ENCODE measurements at regions not wholly inside any gene's neighbourhood (a gene's known extent, or its start where the extent isn't known, plus 50 kb on each side); places are given as distances from the start of the nearest gene placed in this dataset.

DNA sequence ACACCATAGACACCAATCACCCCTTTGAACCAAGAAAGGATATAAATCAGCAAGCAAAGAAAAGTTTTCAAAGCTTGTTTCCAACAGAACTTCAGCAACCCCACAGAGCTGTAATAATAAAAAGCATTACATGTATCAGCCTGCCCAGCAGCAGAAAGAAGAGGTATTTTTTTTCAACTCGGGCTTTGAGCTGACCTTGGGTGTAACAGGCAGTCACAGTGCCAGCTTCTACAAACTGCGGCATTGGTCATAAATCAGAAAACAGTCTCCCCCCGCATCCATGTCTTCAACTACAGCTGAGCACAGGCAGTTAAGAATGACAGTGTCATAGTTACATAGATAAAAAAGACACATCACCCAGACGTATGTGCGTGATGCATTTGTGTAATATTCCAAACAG, 671.0 kb upstream of the SLITRK1 start:
- DNase-seq = no peak
- Histone ChIP-seq H3K9ac (ENCODE audit: insufficient read depth in 1 of 2, low read length in 2 of 2) (no peak overlapping the region), H3K4me1 (ENCODE audit: control insufficient read depth in 5 of 5, insufficient read depth in 5 of 5, low read length in 5 of 5) (no peaks in the 10 kb centered on the region), H3K4me3 (no peak overlapping the region), H3K9me3 (ENCODE audit: control insufficient read depth in 4 of 4, insufficient read depth in 3 of 4, low read length in 3 of 4) (peaks cover 0 to 2% (median 0%) of the 10 kb centered on the region in 4 donors), H3K27ac (ENCODE audit: low read depth in 1 of 2, low read length in 1 of 2) (no peak overlapping the region), H3K36me3 (ENCODE audit: control insufficient read depth in 4 of 4, insufficient read depth in 4 of 4, low read length in 4 of 4) (no peaks in the 10 kb centered on the region), H3K27me3 (ENCODE audit: control insufficient read depth in 3 of 3, insufficient read depth in 3 of 3, low read length in 2 of 3) (no peaks in the 10 kb centered on the region)
- TF ChIP-seq, protein P1, sequence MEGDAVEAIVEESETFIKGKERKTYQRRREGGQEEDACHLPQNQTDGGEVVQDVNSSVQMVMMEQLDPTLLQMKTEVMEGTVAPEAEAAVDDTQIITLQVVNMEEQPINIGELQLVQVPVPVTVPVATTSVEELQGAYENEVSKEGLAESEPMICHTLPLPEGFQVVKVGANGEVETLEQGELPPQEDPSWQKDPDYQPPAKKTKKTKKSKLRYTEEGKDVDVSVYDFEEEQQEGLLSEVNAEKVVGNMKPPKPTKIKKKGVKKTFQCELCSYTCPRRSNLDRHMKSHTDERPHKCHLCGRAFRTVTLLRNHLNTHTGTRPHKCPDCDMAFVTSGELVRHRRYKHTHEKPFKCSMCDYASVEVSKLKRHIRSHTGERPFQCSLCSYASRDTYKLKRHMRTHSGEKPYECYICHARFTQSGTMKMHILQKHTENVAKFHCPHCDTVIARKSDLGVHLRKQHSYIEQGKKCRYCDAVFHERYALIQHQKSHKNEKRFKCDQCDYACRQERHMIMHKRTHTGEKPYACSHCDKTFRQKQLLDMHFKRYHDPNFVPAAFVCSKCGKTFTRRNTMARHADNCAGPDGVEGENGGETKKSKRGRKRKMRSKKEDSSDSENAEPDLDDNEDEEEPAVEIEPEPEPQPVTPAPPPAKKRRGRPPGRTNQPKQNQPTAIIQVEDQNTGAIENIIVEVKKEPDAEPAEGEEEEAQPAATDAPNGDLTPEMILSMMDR (IDR thresholded peaks at IDR 0.05; ENCODE audit: control extremely low read depth, extremely low read depth) = no peak
- ATAC-seq (ENCODE audit: insufficient read depth, low FRiP score) = no peak
- 43 to 45% methylated on average over 5 of the region's 5 CpGs for WGBS, 2 donors

DNA sequence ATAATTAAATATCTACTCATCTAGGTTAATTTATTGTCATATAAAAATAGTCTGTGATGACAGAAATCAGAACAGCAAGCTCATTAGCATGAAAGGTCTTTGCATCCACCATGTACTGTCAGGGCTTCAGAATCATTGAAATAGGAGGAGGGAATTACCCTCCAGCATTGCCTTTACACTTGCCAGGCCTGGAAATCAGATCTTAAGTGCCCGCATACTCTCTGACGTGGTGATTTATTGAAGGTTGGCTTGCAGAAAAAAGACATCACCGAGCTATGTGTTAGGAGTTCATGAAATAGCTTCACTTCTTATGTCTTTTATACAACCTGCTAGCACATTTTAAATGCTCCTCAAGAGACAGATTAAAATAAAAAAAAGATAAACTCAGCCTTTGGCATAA, 661.7 kb upstream of the SLITRK1 start:
- H3K27me3 ChIP-seq (ENCODE audit: control insufficient read depth in 3 of 3, insufficient read depth in 3 of 3, low read length in 2 of 3) = no peaks in the 10 kb centered on the region
- H3K4me3 ChIP-seq = no peak overlapping the region
- 74 to 92% methylated on average over 3 of the region's 3 CpGs for WGBS, 2 donors
- DNase-seq = no peak
- TF ChIP-seq, protein P1 (IDR thresholded peaks at IDR 0.05; ENCODE audit: control extremely low read depth, extremely low read depth) = no peak
- no peaks in the 10 kb centered on the region for H3K4me1 ChIP-seq (ENCODE audit: control insufficient read depth in 5 of 5, insufficient read depth in 5 of 5, low read length in 5 of 5)
- H3K36me3 ChIP-seq (ENCODE audit: control insufficient read depth in 4 of 4, insufficient read depth in 4 of 4, low read length in 4 of 4) = no peaks in the 10 kb centered on the region
- no peak overlapping the region for H3K27ac ChIP-seq (ENCODE audit: low read depth in 1 of 2, low read length in 1 of 2)
- no peak for ATAC-seq (ENCODE audit: insufficient read depth, low FRiP score)
- H3K9ac ChIP-seq (ENCODE audit: insufficient read depth in 1 of 2, low read length in 2 of 2) = no peak overlapping the region
- H3K9me3 ChIP-seq (ENCODE audit: control insufficient read depth in 4 of 4, insufficient read depth in 3 of 4, low read length in 3 of 4) = no peaks in the 10 kb centered on the region

DNA sequence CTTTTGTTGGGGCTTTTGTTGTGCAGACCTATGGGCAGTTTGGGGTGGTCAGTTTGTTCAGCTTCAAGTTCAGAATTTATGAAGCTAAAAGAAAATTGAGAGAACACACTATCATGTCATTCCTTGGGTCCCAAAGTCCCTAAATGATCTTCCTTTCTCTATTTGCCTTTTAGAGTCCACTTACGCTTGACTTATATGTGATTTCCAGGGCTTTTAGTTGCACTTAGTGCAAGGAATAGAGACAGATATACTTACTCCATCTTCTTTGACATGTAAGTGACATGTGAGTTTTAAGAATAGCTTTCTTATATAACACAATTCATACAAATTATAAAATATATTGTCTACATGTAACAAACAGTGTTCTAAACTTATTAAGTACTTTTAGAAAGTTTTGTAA, 660.1 kb upstream of the SLITRK1 start:
- Histone ChIP-seq H3K27me3 (ENCODE audit: control insufficient read depth in 3 of 3, insufficient read depth in 3 of 3, low read length in 2 of 3) (no peaks in the 10 kb centered on the region), H3K27ac (ENCODE audit: low read depth in 1 of 2, low read length in 1 of 2) (no peak overlapping the region), H3K36me3 (ENCODE audit: control insufficient read depth in 4 of 4, insufficient read depth in 4 of 4, low read length in 4 of 4) (no peaks in the 10 kb centered on the region), H3K9me3 (ENCODE audit: control insufficient read depth in 4 of 4, insufficient read depth in 3 of 4, low read length in 3 of 4) (no peaks in the 10 kb centered on the region), H3K4me3 (no peak overlapping the region), H3K4me1 (ENCODE audit: control insufficient read depth in 5 of 5, insufficient read depth in 5 of 5, low read length in 5 of 5) (no peaks in the 10 kb centered on the region), H3K9ac (ENCODE audit: insufficient read depth in 1 of 2, low read length in 2 of 2) (no peak overlapping the region)
- ATAC-seq (ENCODE audit: insufficient read depth, low FRiP score) = no peak
- 39 to 93% methylated on average over 1 of the region's 1 CpG for WGBS, 2 donors
- TF ChIP-seq, protein P1 (IDR thresholded peaks at IDR 0.05; ENCODE audit: control extremely low read depth, extremely low read depth) = no peak
- no peak for DNase-seq

DNA sequence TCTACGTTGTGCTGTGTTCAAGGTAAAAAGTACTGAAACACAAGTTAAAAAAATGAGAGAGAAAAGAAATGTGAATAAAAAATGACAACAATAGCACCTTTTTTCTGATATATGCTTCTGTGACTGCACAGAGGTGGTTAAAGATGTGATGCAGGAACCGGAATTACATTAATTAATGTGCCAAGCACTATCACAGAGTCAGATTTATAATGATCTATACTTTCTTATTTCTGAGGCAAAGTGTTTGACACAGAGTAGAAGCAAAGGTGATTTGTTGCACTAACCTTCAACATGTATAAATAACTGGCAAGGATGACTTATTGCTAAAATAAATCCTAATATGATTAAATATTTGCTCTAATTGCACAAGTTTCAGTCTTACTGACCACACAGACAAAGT, 654.6 kb upstream of the SLITRK1 start:
- ATAC-seq (ENCODE audit: insufficient read depth, low FRiP score) (no peak), DNase-seq (no peak)
- no peak overlapping the region for H3K4me3 ChIP-seq
- H3K9me3 ChIP-seq (ENCODE audit: control insufficient read depth in 4 of 4, insufficient read depth in 3 of 4, low read length in 3 of 4) = no peaks in the 10 kb centered on the region
- WGBS, 2 donors = 72 to 83% methylated on average over 2 of the region's 2 CpGs
- H3K27ac ChIP-seq (ENCODE audit: low read depth in 1 of 2, low read length in 1 of 2) = no peak overlapping the region
- no peaks in the 10 kb centered on the region for H3K36me3 ChIP-seq (ENCODE audit: control insufficient read depth in 4 of 4, insufficient read depth in 4 of 4, low read length in 4 of 4)
- TF ChIP-seq, protein P1 (IDR thresholded peaks at IDR 0.05; ENCODE audit: control extremely low read depth, extremely low read depth) = no peak
- no peaks in the 10 kb centered on the region for H3K27me3 ChIP-seq (ENCODE audit: control insufficient read depth in 3 of 3, insufficient read depth in 3 of 3, low read length in 2 of 3)
- H3K4me1 ChIP-seq (ENCODE audit: control insufficient read depth in 5 of 5, insufficient read depth in 5 of 5, low read length in 5 of 5) = no peaks in the 10 kb centered on the region
- no peak overlapping the region for H3K9ac ChIP-seq (ENCODE audit: insufficient read depth in 1 of 2, low read length in 2 of 2)

Data from lung (tissue), 11 donors.